Esophagus squamous epithelium (tissue), 5 donors: ENCODE measurements at regions not wholly inside any gene's neighbourhood (a gene's known extent, or its start where the extent isn't known, plus 50 kb on each side); places are given as distances from the start of the nearest gene placed in this dataset.

Source experiments
- DNase-seq: peaks from one replicate; lab custom pipeline; 2025; lab: John Stamatoyannopoulos, UW
- H3K27ac ChIP-seq, 4 donors: fragments of 200-600 bp; sonication (generic); one replicate each; pipeline ENCODE4 v1.5.1; 2016 to 2019; ENCODE audit warnings: mild to moderate bottlenecking in 1 of 4
- H3K27me3 ChIP-seq, 4 donors: fragments of 200-600 bp; sonication (generic); 1 replicate in 3 of 4; 2 replicates in 1 of 4; pipeline versions ENCODE4 v1.5.1 to v1.6.0; 2017 to 2021; ENCODE audit warnings: antibody characterized with exemption in 1 of 4
- H3K36me3 ChIP-seq, 3 donors: fragments of 200-600 bp; sonication (generic); one replicate each; pipeline ENCODE4 v1.5.1; 2016 to 2019
- H3K4me1 ChIP-seq, 3 donors: fragments of 200-600 bp; sonication (generic); one replicate each; pipeline ENCODE4 v1.5.1; 2017 to 2019
- H3K4me3 ChIP-seq, 4 donors: fragments of 200-600 bp; sonication (generic); 1 replicate in 3 of 4; 2 replicates in 1 of 4; pipeline ENCODE4 v1.5.1; 2016 to 2019; ENCODE audit warnings: mild to moderate bottlenecking in 2 of 4, moderate library complexity in 1 of 4
- H3K9me3 ChIP-seq, 3 donors: fragments of 200-600 bp; sonication (generic); one replicate each; pipeline ENCODE4 v1.5.1; 2016 to 2019
- CTCF ChIP-seq, 6 experiments: fragments of 450-650 bp in 4 of 6; fragments of 200-600 bp in 2 of 6; sonication (generic) in 2 of 6; IDR thresholded peaks; one replicate each; pipeline ENCODE4 v1.5.1; 2016 to 2019; ENCODE audit warnings: antibody characterized with exemption in 6 of 6, mild to moderate bottlenecking in 4 of 6, moderate library complexity in 4 of 6
- POLR2A ChIP-seq, 4 donors: fragments of 450-650 bp; IDR thresholded peaks; one replicate each; pipeline ENCODE4 v1.6.1; 2017; ENCODE audit warnings: antibody characterized with exemption in 4 of 4, mild to moderate bottlenecking in 4 of 4, moderate library complexity in 3 of 4
- WGBS, 2 donors: methylation state at CpG; one replicate each; pipeline ENCODE4 v1.1.5; 2018; 5-methylcytosine and 5-hydroxymethylcytosine counted together
- intact Hi-C: fragments of 100-400 bp; cut with DNase I; formaldehyde crosslinking; loops from one replicate; pipeline ENCODE4 v1.15.0; 2022
- donor health status: DM: yes; HTN: yes; CAD: no.

GRCh38 chr6:33952016-33952415, 148.2 kb upstream of the MLN start:
- no peak for TF ChIP-seq POLR2A (IDR thresholded peaks at IDR 0.05)
- TF ChIP-seq CTCF (IDR thresholded peaks at IDR 0.05): no peak
- Histone ChIP-seq H3K27ac (no peak overlapping the region), H3K36me3 (no peaks in the 10 kb centered on the region), H3K4me1 (no peaks in the 10 kb centered on the region), H3K9me3 (no peaks in the 10 kb centered on the region), H3K4me3 (no peak overlapping the region), H3K27me3 (peaks cover 0 to 23% (median 0%) of the 10 kb centered on the region in 4 donors)
- DNase-seq: no peak
- intact Hi-C loops: no loop called here
- WGBS, 2 donors: 86 to 92% methylated on average over 2 to 4 of the region's 4 CpGs

- TF ChIP-seq POLR2A (IDR thresholded peaks at IDR 0.05) (no peak), CTCF (IDR thresholded peaks at IDR 0.05) (no peak)
- 89% methylated on average over 11 to 13 of the region's 25 CpGs for WGBS, 2 donors
- Histone ChIP-seq H3K27ac (no peak overlapping the region), H3K4me3 (no peak overlapping the region), H3K36me3 (no peaks in the 10 kb centered on the region), H3K9me3 (no peaks in the 10 kb centered on the region), H3K27me3 (peaks cover 0 to 23% (median 0%) of the 10 kb centered on the region in 4 donors), H3K4me1 (no peaks in the 10 kb centered on the region)
- DNase-seq: no peak
- intact Hi-C loops: no loop called here
Observed at GRCh38 chr6:33950891-33951889, 147.4 kb upstream of the MLN start.

- Histone ChIP-seq H3K4me1 (no peaks in the 10 kb centered on the region), H3K9me3 (no peaks in the 10 kb centered on the region), H3K27ac (no peak overlapping the region), H3K36me3 (no peaks in the 10 kb centered on the region), H3K27me3 (peaks cover 0 to 23% (median 0%) of the 10 kb centered on the region in 4 donors), H3K4me3 (no peak overlapping the region)
- intact Hi-C loops: no loop called here
- no CpG with 5 or more reads among the region's 2 CpGs for WGBS, 2 donors
- TF ChIP-seq POLR2A (IDR thresholded peaks at IDR 0.05): no peak
- TF ChIP-seq CTCF (IDR thresholded peaks at IDR 0.05): no peak
- no peak for DNase-seq
Observed at GRCh38 chr6:33950472-33950881, 146.7 kb upstream of the MLN start.

- Histone ChIP-seq H3K36me3 (no peaks in the 10 kb centered on the region), H3K27me3 (peaks cover 0 to 25% (median 0%) of the 10 kb centered on the region in 4 donors), H3K4me1 (no peaks in the 10 kb centered on the region), H3K9me3 (no peaks in the 10 kb centered on the region), H3K27ac (no peak overlapping the region), H3K4me3 (no peak overlapping the region)
- 79 to 91% methylated on average over 6 to 9 of the region's 9 CpGs for WGBS, 2 donors
- intact Hi-C loops: no loop called here
- DNase-seq: no peak
- TF ChIP-seq POLR2A (IDR thresholded peaks at IDR 0.05) (no peak), CTCF (IDR thresholded peaks at IDR 0.05) (no peak)
Observed at GRCh38 chr6:33949877-33950435, 146.2 kb upstream of the MLN start.

GRCh38 chr6:33949111-33949510, 145.3 kb upstream of the MLN start:
- Histone ChIP-seq H3K27me3 (peaks cover 0 to 30% (median 0%) of the 10 kb centered on the region in 4 donors), H3K36me3 (no peaks in the 10 kb centered on the region), H3K9me3 (no peaks in the 10 kb centered on the region), H3K27ac (no peak overlapping the region), H3K4me3 (no peak overlapping the region), H3K4me1 (no peaks in the 10 kb centered on the region)
- WGBS, 2 donors: 85 to 86% methylated on average over 4 of the region's 5 CpGs
- no peak for DNase-seq
- intact Hi-C loops: no loop called here
- TF ChIP-seq POLR2A (IDR thresholded peaks at IDR 0.05): no peak
- TF ChIP-seq CTCF (IDR thresholded peaks at IDR 0.05): no peak
